Hepatocyte (in vitro differentiated cells): ENCODE measurements at regions not wholly inside any gene's neighbourhood (a gene's known extent, or its start where the extent isn't known, plus 50 kb on each side); places are given as distances from the start of the nearest gene placed in this dataset.

ENCODE experiments used
- DNase-seq: peaks from one replicate; pipeline ENCODE4 v3.0.0-alpha.2; 2016; ENCODE audit warnings: low spot score
- H2AFZ ChIP-seq: fragments of 200-600 bp; sonication (generic); 2 replicates; pipeline ENCODE4 v1.6.0; 2016; ENCODE audit warnings: antibody characterized with exemption, mild to moderate bottlenecking
- H3K27ac ChIP-seq: fragments of 200-600 bp; sonication (generic); 2 replicates; pipeline ENCODE4 v1.5.1; 2016; ENCODE audit warnings: mild to moderate bottlenecking
- H3K27me3 ChIP-seq: fragments of 200-600 bp; sonication (generic); 2 replicates; pipeline ENCODE4 v1.6.1; 2016
- H3K36me3 ChIP-seq: fragments of 200-600 bp; sonication (generic); replicated peaks from 2 replicates; pipeline ENCODE4 v1.5.1; 2016; ENCODE audit warnings: low read depth; ENCODE audit not compliant: insufficient read depth
- H3K4me1 ChIP-seq: fragments of 200-600 bp; sonication (generic); 2 replicates; pipeline ENCODE4 v1.5.1; 2016; ENCODE audit warnings: mild to moderate bottlenecking, moderate library complexity; ENCODE audit not compliant: insufficient read depth
- H3K4me2 ChIP-seq: fragments of 200-600 bp; sonication (generic); 2 replicates; pipeline ENCODE4 v1.6.0; 2016
- H3K4me3 ChIP-seq: fragments of 200-600 bp; sonication (generic); 2 replicates; pipeline ENCODE4 v1.5.1; 2016; ENCODE audit warnings: mild to moderate bottlenecking
- H3K79me2 ChIP-seq: fragments of 200-600 bp; sonication (generic); 2 replicates; pipeline ENCODE4 v1.6.0; 2017; ENCODE audit warnings: mild to moderate bottlenecking
- H3K9me2 ChIP-seq: fragments of 200-600 bp; sonication (generic); replicated peaks from 2 replicates; pipeline ENCODE4 v1.6.0; 2017; ENCODE audit warnings: mild to moderate bottlenecking; ENCODE audit not compliant: insufficient read depth
- H3K9me3 ChIP-seq: fragments of 200-600 bp; sonication (generic); 2 replicates; pipeline ENCODE4 v1.5.1; 2016; ENCODE audit warnings: low read depth, mild to moderate bottlenecking
- H4K20me1 ChIP-seq: fragments of 200-600 bp; sonication (generic); 2 replicates; pipeline ENCODE4 v1.6.0; 2016; ENCODE audit warnings: mild to moderate bottlenecking; ENCODE audit not compliant: insufficient read depth, poor library complexity, severe bottlenecking
- CTCF ChIP-seq: fragments of 200-600 bp; sonication (generic); IDR thresholded peaks from 2 replicates; pipeline ENCODE4 v1.5.1; 2016; ENCODE audit warnings: antibody characterized with exemption, mild to moderate bottlenecking; ENCODE audit not compliant: poor library complexity
- EZH2 ChIP-seq: fragments of 200-600 bp; sonication (generic); IDR thresholded peaks from 2 replicates; pipeline ENCODE4 v1.6.1; 2016; ENCODE audit warnings: antibody characterized with exemption, mild to moderate bottlenecking, borderline replicate concordance
- EZH2phosphoT487 ChIP-seq: fragments of 200-600 bp; sonication (generic); IDR thresholded peaks from one replicate; pipeline ENCODE4 v1.6.1; 2018; ENCODE audit warnings: antibody characterized with exemption, mild to moderate bottlenecking, low read depth, moderate library complexity; ENCODE audit not compliant: unreplicated experiment, severe bottlenecking
- WGBS: methylation state at CpG from one replicate; pipeline ENCODE4 v1.1.6; 2016; ENCODE audit warnings: low lambda C conversion rate; ENCODE audit errors: missing lambda C conversion rate; 5-methylcytosine and 5-hydroxymethylcytosine counted together

DNA sequence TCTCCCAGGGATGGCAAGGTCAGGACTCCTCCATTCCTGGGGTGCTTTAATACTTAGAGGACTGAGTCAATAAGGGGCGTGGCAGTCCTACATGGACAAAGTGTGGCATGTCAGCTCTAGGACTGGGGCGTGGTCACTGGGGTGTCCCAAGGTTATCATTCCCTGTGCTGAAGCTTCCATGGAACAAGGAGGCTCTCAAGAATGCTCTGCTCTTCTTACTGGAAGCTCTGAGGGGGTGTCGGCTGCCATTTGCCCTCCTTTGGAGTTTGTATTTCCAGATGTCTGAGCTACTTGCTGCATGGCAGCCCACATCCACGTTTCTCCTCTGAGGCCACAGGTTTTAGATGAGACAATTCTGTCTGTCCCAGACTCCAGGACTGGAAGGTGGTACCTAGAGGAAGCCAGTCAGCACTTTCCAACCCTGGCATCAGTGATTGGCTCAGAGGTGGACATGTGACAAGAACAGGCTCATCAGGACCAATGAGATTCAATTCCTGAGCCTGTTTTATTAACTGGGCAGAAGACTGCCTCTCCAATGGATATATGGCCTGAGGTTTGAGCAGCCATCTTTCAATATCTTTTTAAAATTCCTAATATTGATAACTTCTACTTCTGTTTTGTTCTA lies 128.9 kb upstream of the ARL4C start:
- WGBS: 98% methylated on average over 4 of the region's 4 CpGs

GRCh38 chr2:234623521-234623991 lies 126.7 kb upstream of the ARL4C start:
- no peaks in the 10 kb centered on the region for H3K27me3 ChIP-seq
- H3K9me2 ChIP-seq: no peaks in the 10 kb centered on the region
- H3K4me1 ChIP-seq: no peaks in the 10 kb centered on the region
- H3K36me3 ChIP-seq: no peaks in the 10 kb centered on the region
- TF ChIP-seq CTCF: no peak
- no peak for TF ChIP-seq EZH2phosphoT487
- no peak for TF ChIP-seq EZH2
- no peak overlapping the region for H2AFZ ChIP-seq
- no peak overlapping the region for H3K4me3 ChIP-seq
- H4K20me1 ChIP-seq: no peaks in the 10 kb centered on the region
- H3K9me3 ChIP-seq: no peaks in the 10 kb centered on the region
- no peaks in the 10 kb centered on the region for H3K79me2 ChIP-seq
- 81% methylated on average over 5 of the region's 5 CpGs for WGBS
- DNase-seq: no peak
- no peak overlapping the region for H3K27ac ChIP-seq
- no peak overlapping the region for H3K4me2 ChIP-seq

More for the DNA sequence above, 128.9 kb upstream of the ARL4C start:
- no peak for TF ChIP-seq EZH2phosphoT487
- no peak for TF ChIP-seq CTCF
- TF ChIP-seq EZH2: no peak
- no peaks in the 10 kb centered on the region for H3K79me2 ChIP-seq
- no peaks in the 10 kb centered on the region for H3K9me2 ChIP-seq
- no peak overlapping the region for H3K27ac ChIP-seq
- no peak for DNase-seq
- no peak overlapping the region for H3K4me2 ChIP-seq
- H3K27me3 ChIP-seq: no peaks in the 10 kb centered on the region
- no peaks in the 10 kb centered on the region for H3K36me3 ChIP-seq
- no peak overlapping the region for H3K4me3 ChIP-seq
- H2AFZ ChIP-seq: no peak overlapping the region
- no peaks in the 10 kb centered on the region for H3K9me3 ChIP-seq
- no peaks in the 10 kb centered on the region for H4K20me1 ChIP-seq
- H3K4me1 ChIP-seq: peaks cover 15% of the 10 kb centered on the region

- H3K27me3 ChIP-seq: no peaks in the 10 kb centered on the region
- H3K4me2 ChIP-seq: no peak overlapping the region
- H3K9me3 ChIP-seq: no peaks in the 10 kb centered on the region
- no peaks in the 10 kb centered on the region for H3K9me2 ChIP-seq
- no peaks in the 10 kb centered on the region for H4K20me1 ChIP-seq
- H3K4me3 ChIP-seq: no peak overlapping the region
- TF ChIP-seq EZH2: no peak
- TF ChIP-seq EZH2phosphoT487: no peak
- no peak for TF ChIP-seq CTCF
- 82% methylated on average over 5 of the region's 5 CpGs for WGBS
- no peaks in the 10 kb centered on the region for H3K36me3 ChIP-seq
- no peak overlapping the region for H3K27ac ChIP-seq
- H3K79me2 ChIP-seq: no peaks in the 10 kb centered on the region
- DNase-seq: no peak
- no peaks in the 10 kb centered on the region for H3K4me1 ChIP-seq
- H2AFZ ChIP-seq: no peak overlapping the region
Measured at GRCh38 chr2:234621120-234621519, 124.2 kb upstream of the ARL4C start.
